Body of pancreas (tissue), 4 donors: ENCODE measurements at regions not wholly inside any gene's neighbourhood (a gene's known extent, or its start where the extent isn't known, plus 50 kb on each side); places are given as distances from the start of the nearest gene placed in this dataset.

ENCODE experiments used
- CTCF ChIP-seq, 7 experiments: fragments of 450-650 bp in 4 of 7; fragments of 200-600 bp in 3 of 7; sonication (generic) in 3 of 7; IDR thresholded peaks; one replicate each; pipeline ENCODE4 v1.5.1; 2016 to 2019; ENCODE audit warnings: antibody characterized with exemption in 7 of 7
- POLR2A ChIP-seq, 3 donors: fragments of 450-650 bp; IDR thresholded peaks; one replicate each; pipeline ENCODE4 v1.6.1; 2016; ENCODE audit warnings: antibody characterized with exemption in 3 of 3, mild to moderate bottlenecking in 2 of 3

DNA sequence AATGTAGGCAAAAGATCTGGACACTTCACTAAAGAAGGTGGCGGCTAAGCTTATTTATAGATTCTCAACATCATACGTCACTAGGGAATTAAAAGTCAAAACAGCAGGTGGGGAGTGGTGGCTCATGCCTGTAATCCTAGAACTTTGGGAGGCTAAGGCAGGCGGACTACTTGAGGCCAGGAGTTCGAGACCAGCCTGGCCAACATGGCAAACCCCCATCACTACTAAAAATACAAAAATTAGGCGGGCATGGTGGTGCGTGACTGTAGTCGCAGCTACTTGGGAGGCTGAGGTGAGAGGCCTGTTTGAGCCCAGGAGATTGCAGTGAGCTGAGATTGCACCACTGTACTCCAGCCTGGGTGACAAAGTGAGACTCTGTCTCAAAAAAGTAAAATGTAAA is 74.6 kb downstream of the GPX5 start:
- no peak for TF ChIP-seq POLR2A (IDR thresholded peaks at IDR 0.05)
- TF ChIP-seq CTCF (IDR thresholded peaks at IDR 0.05), result no peak
